AG04449 (cell line): ENCODE measurements at regions not wholly inside any gene's neighbourhood (a gene's known extent, or its start where the extent isn't known, plus 50 kb on each side); places are given as distances from the start of the nearest gene placed in this dataset.

Experiments
- CTCF ChIA-PET: fragments of 350-600 bp; formaldehyde crosslinking; extraction: SDS; loops from one replicate; lab custom pipeline; 2021; ENCODE audit warnings: antibody characterized with exemption; lab: Yijun Ruan, JAX
- POLR2A ChIA-PET: fragments of 400-600, 350-600 bp; formaldehyde crosslinking; extraction: SDS; loops from one replicate; lab custom pipeline; 2020; ENCODE audit warnings: antibody characterized with exemption, inconsistent platforms; lab: Yijun Ruan, JAX
- DNase-seq: peaks from one replicate; pipeline ENCODE4 v3.0.0-alpha.2; 2010; ENCODE audit warnings: low read depth, low spot score
- H3K4me3 ChIP-seq: 2 replicates; pipeline ENCODE4 v1.5.1; 2011; ENCODE audit warnings: low read depth, mild to moderate bottlenecking, control low read depth, low read length
- CTCF ChIP-seq: IDR thresholded peaks from one replicate; pipeline ENCODE4 v1.5.1; 2011; ENCODE audit warnings: mild to moderate bottlenecking, moderate library complexity, low read length, control low read depth, inconsistent platforms; ENCODE audit not compliant: insufficient read depth; ENCODE audit errors: missing control alignments

- ChIA-PET POLR2A (no interaction called here), CTCF (no interaction called here)
- no peak for TF ChIP-seq CTCF
- no peak for DNase-seq
- H3K4me3 ChIP-seq, result no peak overlapping the region
These were observed 1830.0 kb upstream of the AGA start for GRCh38 chr4:179272282-179272681.

GRCh38 chr4:179278647-179279046, 1836.4 kb upstream of the AGA start:
- CTCF ChIA-PET, result no interaction called here
- no peak for DNase-seq
- TF ChIP-seq CTCF, result no peak
- H3K4me3 ChIP-seq, result no peak overlapping the region
- POLR2A ChIA-PET, result no interaction called here

- no peak for TF ChIP-seq CTCF
- H3K4me3 ChIP-seq, result no peak overlapping the region
- CTCF ChIA-PET, result no interaction called here
- no peak for DNase-seq
- POLR2A ChIA-PET, result no interaction called here
These were observed 1843.5 kb upstream of the AGA start for GRCh38 chr4:179285696-179286095.

- no peak for DNase-seq
- TF ChIP-seq CTCF, result no peak
- CTCF ChIA-PET, result no interaction called here
- H3K4me3 ChIP-seq, result no peak overlapping the region
- POLR2A ChIA-PET, result no interaction called here
These were observed 1849.4 kb upstream of the AGA start for GRCh38 chr4:179291657-179292056.

- CTCF ChIA-PET, result interaction anchor here (1.0 kb wide), 1 partner anchor 15 kb away, joined by 3 read pairs; no protein-coding TSS in a partner anchor
- no peak overlapping the region for H3K4me3 ChIP-seq
- POLR2A ChIA-PET, result no interaction called here
- DNase-seq, result no peak
- TF ChIP-seq CTCF, result no peak
These were observed 1850.2 kb upstream of the AGA start for GRCh38 chr4:179292468-179292867.

- DNase-seq, result no peak
- TF ChIP-seq CTCF, result peak; percentile 27
- ChIA-PET CTCF (interaction anchor here (1.1 to 1.2 kb wide), 3 partner anchors 14 to 1753 kb away, joined by 3 to 4 read pairs (median 4); no protein-coding TSS in a partner anchor), POLR2A (no interaction called here)
- no peak overlapping the region for H3K4me3 ChIP-seq
These were observed 1865.3 kb upstream of the AGA start for GRCh38 chr4:179307297-179308136.
